Mesenchymal stem cell (in vitro differentiated cells and primary cell): ENCODE measurements at regions not wholly inside any gene's neighbourhood (a gene's known extent, or its start where the extent isn't known, plus 50 kb on each side); places are given as distances from the start of the nearest gene placed in this dataset.

ENCODE experiments used
- DNase-seq: peaks from one replicate; pipeline ENCODE4 v3.0.0-alpha.2; 2013
- H2AFZ ChIP-seq: one replicate; pipeline ENCODE4 v1.6.1; 2013; ENCODE audit warnings: low read depth, mild to moderate bottlenecking, control low read depth, inconsistent platforms, low read length, moderate library complexity
- H2AK5ac ChIP-seq: 2 replicates; pipeline ENCODE4 v1.6.1; 2013; ENCODE audit warnings: low read length, moderate library complexity, mild to moderate bottlenecking, inconsistent platforms; ENCODE audit not compliant: severe bottlenecking
- H2BK120ac ChIP-seq: one replicate; pipeline ENCODE4 v1.6.1; 2013; ENCODE audit warnings: low read depth, mild to moderate bottlenecking, inconsistent platforms, low read length, moderate library complexity
- H2BK12ac ChIP-seq, 2 experiments: one replicate each; pipeline ENCODE4 v1.6.1; 2013; ENCODE audit warnings: inconsistent platforms in 2 of 2, low read length in 2 of 2, mild to moderate bottlenecking in 2 of 2, moderate library complexity in 2 of 2, control low read depth in 1 of 2
- H2BK15ac ChIP-seq: one replicate; pipeline ENCODE4 v1.6.1; 2013; ENCODE audit warnings: mild to moderate bottlenecking, low read depth, inconsistent platforms; ENCODE audit not compliant: poor library complexity, severe bottlenecking
- H2BK5ac ChIP-seq: 2 replicates; pipeline ENCODE4 v1.6.1; 2013; ENCODE audit warnings: low read depth, mild to moderate bottlenecking, low read length, control low read depth, inconsistent platforms; ENCODE audit not compliant: poor library complexity, severe bottlenecking
- H3K14ac ChIP-seq, 2 experiments: one replicate each; pipeline ENCODE4 v1.6.1; 2013; ENCODE audit warnings: inconsistent platforms in 2 of 2, low read length in 2 of 2, control low read depth in 1 of 2, mild to moderate bottlenecking in 1 of 2, moderate library complexity in 1 of 2
- H3K18ac ChIP-seq, 2 experiments: one replicate each; pipeline ENCODE4 v1.6.1; 2013; ENCODE audit warnings: inconsistent platforms in 2 of 2, low read length in 2 of 2, control low read depth in 1 of 2, low read depth in 1 of 2, mild to moderate bottlenecking in 1 of 2
- H3K23ac ChIP-seq, 2 experiments: one replicate each; pipeline ENCODE4 v1.6.1; 2013; ENCODE audit warnings: inconsistent platforms in 2 of 2, low read length in 2 of 2, mild to moderate bottlenecking in 2 of 2, moderate library complexity in 2 of 2, control low read depth in 1 of 2
- H3K27ac ChIP-seq: 2 replicates; pipeline ENCODE4 v1.5.1; 2013; ENCODE audit warnings: mild to moderate bottlenecking, moderate library complexity, low read length, control low read depth, inconsistent platforms; ENCODE audit not compliant: poor library complexity, severe bottlenecking
- H3K27me3 ChIP-seq, 2 experiments: 2 replicates each; pipeline versions ENCODE4 v1.6.1 to v1.7.0; 2013; ENCODE audit warnings: low read length in 2 of 2, mild to moderate bottlenecking in 2 of 2, moderate library complexity in 2 of 2, control low read depth in 1 of 2, inconsistent platforms in 1 of 2; ENCODE audit not compliant: control insufficient read depth in 1 of 2, insufficient read depth in 1 of 2
- H3K36me3 ChIP-seq, 2 experiments: 2 replicates each; pipeline versions ENCODE4 v1.6.1 to v1.7.0; 2013; ENCODE audit warnings: low read length in 2 of 2, control low read depth in 1 of 2, inconsistent platforms in 1 of 2, low read depth in 1 of 2, mild to moderate bottlenecking in 1 of 2; ENCODE audit not compliant: insufficient read depth in 2 of 2, control insufficient read depth in 1 of 2
- H3K4ac ChIP-seq, 2 experiments: one replicate each; pipeline ENCODE4 v1.6.1; 2013; ENCODE audit warnings: inconsistent platforms in 2 of 2, low read length in 2 of 2, mild to moderate bottlenecking in 2 of 2, moderate library complexity in 2 of 2, control low read depth in 1 of 2, low read depth in 1 of 2
- H3K4me1 ChIP-seq: 2 replicates; pipeline ENCODE4 v1.6.1; 2013; ENCODE audit warnings: low read depth, low read length, control low read depth; ENCODE audit not compliant: control insufficient read depth, insufficient read depth
- H3K4me2 ChIP-seq: 2 replicates; pipeline ENCODE4 v1.6.1; 2013; ENCODE audit warnings: low read length, mild to moderate bottlenecking, inconsistent platforms; ENCODE audit not compliant: poor library complexity, severe bottlenecking
- H3K4me3 ChIP-seq, 2 experiments: 2 replicates each; pipeline versions ENCODE4 v1.5.1 to v1.7.0; 2013; ENCODE audit warnings: low read length in 2 of 2, mild to moderate bottlenecking in 2 of 2, control low read depth in 1 of 2, low read depth in 1 of 2; ENCODE audit not compliant: insufficient read depth in 1 of 2
- H3K79me1 ChIP-seq: replicated peaks from 2 replicates; pipeline ENCODE4 v1.6.1; 2013; ENCODE audit warnings: mild to moderate bottlenecking, control low read depth, low read length, inconsistent platforms; ENCODE audit not compliant: poor library complexity, severe bottlenecking
- H3K9ac ChIP-seq: 2 replicates; pipeline ENCODE4 v1.7.0; 2013; ENCODE audit warnings: mild to moderate bottlenecking, low read length, moderate library complexity
- H3K9me3 ChIP-seq: 2 replicates; pipeline ENCODE4 v1.7.0; 2013; ENCODE audit warnings: mild to moderate bottlenecking, low read length; ENCODE audit not compliant: control insufficient read depth
- H4K8ac ChIP-seq: one replicate; pipeline ENCODE4 v1.6.1; 2013; ENCODE audit warnings: inconsistent platforms, mild to moderate bottlenecking, low read length, moderate library complexity
- H4K91ac ChIP-seq: one replicate; pipeline ENCODE4 v1.6.1; 2013; ENCODE audit warnings: mild to moderate bottlenecking, low read length, inconsistent platforms
- WGBS: methylation state at CpG from one replicate; pipeline ENCODE4 v1.1.7; 2013; ENCODE audit warnings: mixed read lengths; 5-methylcytosine and 5-hydroxymethylcytosine counted together

GRCh38 chr10:108631332-108631731 is 1292.0 kb downstream of the XPNPEP1 start:
- Histone ChIP-seq H3K79me1 (no peaks in the 10 kb centered on the region), H2BK15ac (no peak overlapping the region), H3K27ac (no peak overlapping the region), H2BK5ac (no peak overlapping the region), H3K27me3 (no peaks in the 10 kb centered on the region), H4K91ac (no peak overlapping the region), H2AK5ac (no peak overlapping the region), H2BK12ac (no peak overlapping the region), H3K9ac (no peak overlapping the region), H3K14ac (no peak overlapping the region), H3K4ac (no peak overlapping the region), H4K8ac (no peak overlapping the region), H3K23ac (no peak overlapping the region), H3K4me3 (no peak overlapping the region), H2AFZ (no peak overlapping the region), H3K36me3 (no peaks in the 10 kb centered on the region), H3K4me1 (no peaks in the 10 kb centered on the region), H2BK120ac (no peak overlapping the region), H3K9me3 (no peaks in the 10 kb centered on the region), H3K18ac (no peak overlapping the region), H3K4me2 (no peak overlapping the region)
- WGBS: 97% methylated on average over 2 of the region's 2 CpGs
- DNase-seq: no peak

- Histone ChIP-seq H3K4me2 (no peak overlapping the region), H3K79me1 (no peaks in the 10 kb centered on the region), H3K14ac (no peak overlapping the region), H4K91ac (no peak overlapping the region), H2BK120ac (no peak overlapping the region), H3K9ac (no peak overlapping the region), H3K27me3 (no peaks in the 10 kb centered on the region), H3K4me3 (no peak overlapping the region), H2BK15ac (no peak overlapping the region), H2BK5ac (no peak overlapping the region), H3K4ac (no peak overlapping the region), H3K9me3 (no peaks in the 10 kb centered on the region), H3K27ac (no peak overlapping the region), H3K18ac (no peak overlapping the region), H2BK12ac (no peak overlapping the region), H2AFZ (no peak overlapping the region), H3K23ac (no peak overlapping the region), H3K4me1 (no peaks in the 10 kb centered on the region), H2AK5ac (no peak overlapping the region), H3K36me3 (no peaks in the 10 kb centered on the region), H4K8ac (no peak overlapping the region)
- 69% methylated on average over 1 of the region's 3 CpGs for WGBS
- DNase-seq: no peak
Observed at GRCh38 chr10:108629834-108630233, 1293.5 kb downstream of the XPNPEP1 start.

GRCh38 chr10:108624052-108624451 is 1299.3 kb downstream of the XPNPEP1 start:
- Histone ChIP-seq H3K79me1 (no peaks in the 10 kb centered on the region), H3K9ac (no peak overlapping the region), H4K8ac (no peak overlapping the region), H2BK15ac (no peak overlapping the region), H3K27me3 (no peaks in the 10 kb centered on the region), H3K36me3 (no peaks in the 10 kb centered on the region), H2BK120ac (no peak overlapping the region), H3K4ac (no peak overlapping the region), H3K14ac (no peak overlapping the region), H3K18ac (no peak overlapping the region), H3K9me3 (no peaks in the 10 kb centered on the region), H4K91ac (no peak overlapping the region), H2AFZ (no peak overlapping the region), H3K4me3 (no peak overlapping the region), H2BK5ac (no peak overlapping the region), H3K4me2 (no peak overlapping the region), H3K23ac (no peak overlapping the region), H2AK5ac (no peak overlapping the region), H3K27ac (no peak overlapping the region), H3K4me1 (no peaks in the 10 kb centered on the region), H2BK12ac (no peak overlapping the region)
- WGBS: no CpG with 5 or more reads among the region's 1 CpG
- no peak for DNase-seq

GRCh38 chr10:108620821-108621534 is 1302.3 kb downstream of the XPNPEP1 start:
- no peak overlapping the region for H3K23ac ChIP-seq
- no peak overlapping the region for H2BK5ac ChIP-seq
- H3K4me3 ChIP-seq: no peak overlapping the region
- H3K4me2 ChIP-seq: no peak overlapping the region
- H2BK12ac ChIP-seq: no peak overlapping the region
- no peak for DNase-seq
- no peak overlapping the region for H3K27ac ChIP-seq
- no peaks in the 10 kb centered on the region for H3K27me3 ChIP-seq
- H2BK15ac ChIP-seq: no peak overlapping the region
- H3K9me3 ChIP-seq: no peaks in the 10 kb centered on the region
- H3K36me3 ChIP-seq: no peaks in the 10 kb centered on the region
- H4K8ac ChIP-seq: no peak overlapping the region
- H2AFZ ChIP-seq: no peak overlapping the region
- no peak overlapping the region for H3K4ac ChIP-seq
- H2BK120ac ChIP-seq: no peak overlapping the region
- no peak overlapping the region for H3K14ac ChIP-seq
- no peak overlapping the region for H3K9ac ChIP-seq
- no peaks in the 10 kb centered on the region for H3K4me1 ChIP-seq
- WGBS: 79% methylated on average over 1 of the region's 1 CpG
- no peak overlapping the region for H4K91ac ChIP-seq
- no peak overlapping the region for H2AK5ac ChIP-seq
- H3K79me1 ChIP-seq: no peaks in the 10 kb centered on the region
- no peak overlapping the region for H3K18ac ChIP-seq
